B cell (primary cell): ENCODE measurements at regions not wholly inside any gene's neighbourhood (a gene's known extent, or its start where the extent isn't known, plus 50 kb on each side); places are given as distances from the start of the nearest gene placed in this dataset.

Experiments used
- ATAC-seq: fragments of 200-7000 bp; cut with Tn5 transposase; one replicate; pipeline ENCODE4 v1.10.0; 2021; ENCODE audit warnings: low read depth, mild to moderate bottlenecking, moderate number of reproducible peaks, moderate library complexity
- CTCF ChIA-PET: fragments of 350-600 bp; sonication (Branson Sonifier 250); formaldehyde crosslinking; loops from one replicate; lab custom pipeline; 2021; ENCODE audit warnings: antibody characterized with exemption, inconsistent platforms; lab: Charles Lee
- POLR2A ChIA-PET: fragments of 350-600 bp; sonication (Branson Sonifier 250); formaldehyde crosslinking; loops from one replicate; lab custom pipeline; 2021; ENCODE audit warnings: antibody characterized with exemption; lab: Charles Lee
- DNase-seq: peaks from one replicate; pipeline ENCODE4 v3.0.0; 2013
- H2AFZ ChIP-seq: 2 replicates; pipeline ENCODE4 v1.6.1; 2012; ENCODE audit warnings: mild to moderate bottlenecking, low read depth, low read length; ENCODE audit not compliant: insufficient read depth, poor library complexity, severe bottlenecking
- H3K27ac ChIP-seq, 2 donors: 1 replicate in 1 of 2; 2 replicates in 1 of 2; pipeline ENCODE4 v1.5.1; 2012 to 2013; ENCODE audit warnings: low read length in 2 of 2, mild to moderate bottlenecking in 2 of 2, moderate library complexity in 1 of 2
- H3K27me3 ChIP-seq, 4 experiments: fragments of 200-600 bp in 1 of 4; sonication (generic) in 1 of 4; replicated peaks in 1 of 4; 1 replicate in 2 of 4; 2 replicates in 2 of 4; pipeline versions ENCODE4 v1.6.1 to v1.7.0; 2013 to 2016; ENCODE audit warnings: low read length in 3 of 4, mild to moderate bottlenecking in 2 of 4, mixed read lengths in 1 of 4, moderate library complexity in 1 of 4; ENCODE audit not compliant: insufficient read depth in 4 of 4, control insufficient read depth in 3 of 4; ENCODE audit errors: control extremely low read depth in 1 of 4
- H3K36me3 ChIP-seq, 2 experiments: replicated peaks in 1 of 2; 1 replicate in 1 of 2; 2 replicates in 1 of 2; pipeline versions ENCODE4 v1.6.1 to v1.7.1; 2013; ENCODE audit warnings: low read length in 1 of 2; ENCODE audit not compliant: insufficient read depth in 2 of 2, control insufficient read depth in 1 of 2; ENCODE audit errors: control extremely low read depth in 1 of 2, extremely low read depth in 1 of 2
- H3K4me1 ChIP-seq, 2 donors: fragments of 200-600 bp in 1 of 2; sonication (generic) in 1 of 2; 1 replicate in 1 of 2; 2 replicates in 1 of 2; pipeline versions ENCODE4 v1.5.1 to v1.6.1; 2013 to 2017; ENCODE audit warnings: low read length in 2 of 2; ENCODE audit not compliant: control insufficient read depth in 2 of 2, insufficient read depth in 2 of 2
- H3K4me2 ChIP-seq: replicated peaks from 2 replicates; pipeline ENCODE3; 2012; ENCODE audit warnings: mild to moderate bottlenecking, low read depth, low read length; ENCODE audit not compliant: poor library complexity, severe bottlenecking
- H3K4me3 ChIP-seq, 5 experiments: fragments of 200-600 bp in 1 of 5; sonication (generic) in 1 of 5; 1 replicate in 3 of 5; 2 replicates in 2 of 5; pipeline versions ENCODE4 v1.5.1 to v1.7.0; 2011 to 2016; ENCODE audit warnings: low read length in 4 of 5, mild to moderate bottlenecking in 4 of 5, low read depth in 2 of 5, control low read depth in 1 of 5, moderate library complexity in 1 of 5; ENCODE audit not compliant: insufficient read depth in 1 of 5; ENCODE audit errors: control extremely low read depth in 1 of 5, extremely low read depth in 1 of 5
- H3K79me2 ChIP-seq: fragments of 200-600 bp; sonication (generic); one replicate; pipeline ENCODE4 v1.6.0; 2016; ENCODE audit warnings: low read length; ENCODE audit not compliant: control insufficient read depth, insufficient read depth
- H3K9ac ChIP-seq: fragments of 200-600 bp; sonication (generic); 2 replicates; pipeline ENCODE4 v1.6.1; 2017; ENCODE audit warnings: mild to moderate bottlenecking, low read length, moderate library complexity
- H3K9me3 ChIP-seq, 3 donors: one replicate each; pipeline versions ENCODE4 v1.6.1 to v1.7.1; 2013; ENCODE audit warnings: low read length in 2 of 3; ENCODE audit not compliant: control insufficient read depth in 2 of 3, insufficient read depth in 1 of 3; ENCODE audit errors: control extremely low read depth in 1 of 3
- H4K20me1 ChIP-seq: 2 replicates; pipeline ENCODE4 v1.6.0; 2012; ENCODE audit warnings: mild to moderate bottlenecking, low read length; ENCODE audit not compliant: insufficient read depth, control insufficient read depth, poor library complexity, severe bottlenecking
- H3K27ac Mint-ChIP-seq: one replicate; pipeline ENCODE4 v1.8.0; 2021; ENCODE audit warnings: mixed read lengths
- H3K27me3 Mint-ChIP-seq: one replicate; pipeline ENCODE4 v1.8.0; 2021; ENCODE audit warnings: mixed read lengths
- H3K4me1 Mint-ChIP-seq: one replicate; pipeline ENCODE4 v1.8.0; 2021; ENCODE audit warnings: mixed read lengths
- H3K4me3 Mint-ChIP-seq: one replicate; pipeline ENCODE4 v1.8.0; 2021; ENCODE audit warnings: mixed read lengths
- H3K9me3 Mint-ChIP-seq: one replicate; pipeline ENCODE4 v1.8.0; 2022; ENCODE audit warnings: mixed read lengths; ENCODE audit not compliant: insufficient read depth
- CTCF ChIP-seq: fragments of 200-600 bp; IDR thresholded peaks from one replicate; pipeline ENCODE4 v1.8.0; 2022; ENCODE audit warnings: antibody characterized with exemption, mild to moderate bottlenecking
- EZH2 ChIP-seq: IDR thresholded peaks from 2 replicates; pipeline ENCODE4 v1.6.1; 2012; ENCODE audit warnings: borderline replicate concordance, low read depth, mild to moderate bottlenecking, moderate library complexity, low read length; ENCODE audit not compliant: insufficient read depth, poor library complexity, severe bottlenecking
- WGBS: methylation state at CpG from one replicate; pipeline ENCODE4 v1.1.5; 2013; ENCODE audit warnings: missing lambda C conversion rate; ENCODE audit not compliant: insufficient coverage; 5-methylcytosine and 5-hydroxymethylcytosine counted together
- intact Hi-C: fragments of 100-400 bp; cut with micrococcal nuclease; formaldehyde crosslinking; loops from one replicate; pipeline ENCODE4 v1.10.0; 2022

GRCh38 chr2:41647468-41648050 is 400.3 kb upstream of the PKDCC start:
- H3K4me3 Mint-ChIP-seq: no peak overlapping the region
- CTCF ChIA-PET: no interaction called here

GRCh38 chr2:41657226-41657625 is 390.6 kb upstream of the PKDCC start:
- ChIA-PET POLR2A (no interaction called here), CTCF (no interaction called here)
- DNase-seq: no peak
- intact Hi-C loops: no loop called here
- no peaks in the 10 kb centered on the region for H3K27me3 ChIP-seq
- no peak overlapping the region for H3K4me3 ChIP-seq
- no peak overlapping the region for H3K9ac ChIP-seq
- no peak for TF ChIP-seq CTCF
- Mint-ChIP-seq H3K27me3 (no peaks in the 10 kb centered on the region), H3K27ac (no peak overlapping the region), H3K4me1 (no peaks in the 10 kb centered on the region), H3K9me3 (no peaks in the 10 kb centered on the region), H3K4me3 (no peak overlapping the region)
- no peak overlapping the region for H3K27ac ChIP-seq
- no peaks in the 10 kb centered on the region for H3K36me3 ChIP-seq
- H4K20me1 ChIP-seq: no peaks in the 10 kb centered on the region
- H3K79me2 ChIP-seq: no peaks in the 10 kb centered on the region
- H3K4me2 ChIP-seq: no peak overlapping the region
- H3K4me1 ChIP-seq: no peaks in the 10 kb centered on the region
- no peak overlapping the region for H2AFZ ChIP-seq
- H3K9me3 ChIP-seq: peaks cover 0 to 3% (median 0%) of the 10 kb centered on the region in 3 donors
- ATAC-seq: no peak

More at GRCh38 chr2:41647468-41648050, 400.3 kb upstream of the PKDCC start:
- POLR2A ChIA-PET: no interaction called here
- Histone ChIP-seq H3K9me3 (no peaks in the 10 kb centered on the region), H3K4me1 (no peaks in the 10 kb centered on the region), H3K27me3 (no peaks in the 10 kb centered on the region), H3K27ac (no peak overlapping the region), H3K4me3 (no peak overlapping the region), H4K20me1 (no peaks in the 10 kb centered on the region), H2AFZ (no peak overlapping the region), H3K36me3 (no peaks in the 10 kb centered on the region), H3K9ac (no peak overlapping the region), H3K79me2 (no peaks in the 10 kb centered on the region), H3K4me2 (no peak overlapping the region)
- Mint-ChIP-seq H3K4me1 (no peaks in the 10 kb centered on the region), H3K27me3 (no peaks in the 10 kb centered on the region), H3K27ac (no peak overlapping the region), H3K9me3 (no peaks in the 10 kb centered on the region)
- TF ChIP-seq CTCF (no peak), EZH2 (no peak)
- WGBS: no CpG with 5 or more reads among the region's 1 CpG
- intact Hi-C loops: no loop called here
- DNase-seq: no peak
- no peak for ATAC-seq
